Liver (tissue), 8 donors: ENCODE measurements at regions not wholly inside any gene's neighbourhood (a gene's known extent, or its start where the extent isn't known, plus 50 kb on each side); places are given as distances from the start of the nearest gene placed in this dataset.

Experiments
- DNase-seq: peaks from one replicate; pipeline ENCODE4 v3.0.0-alpha.2; 2017; ENCODE audit warnings: low spot score
- H3K27ac ChIP-seq, 2 donors: one replicate each; pipeline ENCODE4 v1.7.0; 2013; ENCODE audit warnings: inconsistent platforms in 2 of 2, low read length in 2 of 2, control low read depth in 1 of 2, low read depth in 1 of 2, mild to moderate bottlenecking in 1 of 2
- H3K27me3 ChIP-seq, 4 donors: one replicate each; pipeline versions ENCODE4 v1.6.1 to v1.7.0; 2013; ENCODE audit warnings: low read length in 3 of 4, inconsistent platforms in 1 of 4, mild to moderate bottlenecking in 1 of 4, moderate library complexity in 1 of 4; ENCODE audit not compliant: control insufficient read depth in 4 of 4, insufficient read depth in 4 of 4
- H3K36me3 ChIP-seq, 4 donors: one replicate each; pipeline versions ENCODE4 v1.6.1 to v1.7.0; 2013; ENCODE audit warnings: low read length in 3 of 4, mild to moderate bottlenecking in 3 of 4, low read depth in 1 of 4, moderate library complexity in 1 of 4; ENCODE audit not compliant: control insufficient read depth in 4 of 4, insufficient read depth in 3 of 4
- H3K4me1 ChIP-seq, 4 donors: one replicate each; pipeline versions ENCODE4 v1.6.1 to v1.7.0; 2013; ENCODE audit warnings: low read length in 3 of 4, mild to moderate bottlenecking in 3 of 4, moderate library complexity in 1 of 4; ENCODE audit not compliant: control insufficient read depth in 4 of 4, insufficient read depth in 4 of 4
- H3K4me3 ChIP-seq, 3 donors: one replicate each; pipeline versions ENCODE4 v1.6.1 to v1.7.0; 2013; ENCODE audit warnings: low read length in 3 of 3, control low read depth in 1 of 3, low read depth in 1 of 3, mild to moderate bottlenecking in 1 of 3
- H3K9ac ChIP-seq, 2 donors: one replicate each; pipeline ENCODE4 v1.7.0; 2013; ENCODE audit warnings: low read length in 2 of 2, mild to moderate bottlenecking in 2 of 2, moderate library complexity in 2 of 2, control low read depth in 1 of 2, low read depth in 1 of 2
- H3K9me3 ChIP-seq, 4 donors: one replicate each; pipeline versions ENCODE4 v1.6.1 to v1.7.0; 2013; ENCODE audit warnings: low read length in 3 of 4; ENCODE audit not compliant: control insufficient read depth in 4 of 4
- EGR1 ChIP-seq, 2 donors: IDR thresholded peaks; 2 replicates each; pipeline ENCODE4 v1.6.1; 2016 to 2018; ENCODE audit warnings: antibody characterized with exemption in 2 of 2, low read depth in 2 of 2
- FOXA1 ChIP-seq: IDR thresholded peaks from 2 replicates; pipeline ENCODE4 v1.6.1; 2016; ENCODE audit warnings: antibody characterized with exemption
- FOXA2 ChIP-seq: IDR thresholded peaks from 2 replicates; pipeline ENCODE4 v1.6.1; 2016; ENCODE audit warnings: antibody characterized with exemption
- GABPA ChIP-seq, 2 donors: IDR thresholded peaks in 1 of 2; conservative IDR thresholded peaks in 1 of 2; 2 replicates each; pipeline ENCODE4 v1.6.1; 2016; ENCODE audit warnings: antibody characterized with exemption in 2 of 2, mild to moderate bottlenecking in 1 of 2, moderate library complexity in 1 of 2
- HNF4A ChIP-seq, 2 donors: conservative IDR thresholded peaks; 2 replicates each; pipeline ENCODE4 v1.6.1; 2016; ENCODE audit warnings: antibody characterized with exemption in 2 of 2, mild to moderate bottlenecking in 2 of 2
- HNF4G ChIP-seq: IDR thresholded peaks from 2 replicates; pipeline ENCODE4 v1.6.1; 2016; ENCODE audit warnings: antibody characterized with exemption
- JUND ChIP-seq, 2 donors: IDR thresholded peaks; 2 replicates each; pipeline ENCODE4 v1.6.1; 2016; ENCODE audit warnings: antibody characterized with exemption in 2 of 2
- NR2F2 ChIP-seq: IDR thresholded peaks from 2 replicates; pipeline ENCODE4 v1.6.1; 2016; ENCODE audit warnings: antibody characterized with exemption
- RAD21 ChIP-seq, 2 donors: IDR thresholded peaks; 2 replicates each; pipeline ENCODE4 v1.6.1; 2016; ENCODE audit warnings: antibody characterized with exemption in 2 of 2, mild to moderate bottlenecking in 2 of 2
- RXRA ChIP-seq, 2 donors: IDR thresholded peaks; 2 replicates each; pipeline ENCODE4 v1.6.1; 2017 to 2018; ENCODE audit warnings: antibody characterized with exemption in 2 of 2, mild to moderate bottlenecking in 1 of 2
- SP1 ChIP-seq: IDR thresholded peaks from 2 replicates; pipeline ENCODE4 v1.6.1; 2018; ENCODE audit warnings: antibody characterized with exemption, mild to moderate bottlenecking
- TAF1 ChIP-seq: conservative IDR thresholded peaks from 2 replicates; pipeline ENCODE4 v1.6.1; 2016; ENCODE audit warnings: antibody characterized with exemption, mild to moderate bottlenecking
- YY1 ChIP-seq: IDR thresholded peaks from 2 replicates; pipeline ENCODE4 v1.6.1; 2016; ENCODE audit warnings: antibody characterized with exemption, mild to moderate bottlenecking
- WGBS: extraction: QIAGEN DNeasy Blood & Tissue Kit; methylation state at CpG from one replicate; pipeline ENCODE4 v1.1.7; 2013; 5-methylcytosine and 5-hydroxymethylcytosine counted together
- TF ChIP-seq, protein P1 (sequence below): IDR thresholded peaks from 2 replicates; pipeline ENCODE4 v1.6.1; 2016; ENCODE audit warnings: antibody characterized with exemption, mild to moderate bottlenecking
- TF ChIP-seq, protein P2 (sequence below): IDR thresholded peaks from 2 replicates; pipeline ENCODE4 v1.6.1; 2016; ENCODE audit warnings: antibody characterized with exemption
- TF ChIP-seq, protein P3 (sequence below): fragments of 150-350 bp; IDR thresholded peaks from 2 replicates; pipeline ENCODE4 v1.5.1; 2017; ENCODE audit warnings: improper control_type of control experiment, low read depth, low read length; ENCODE audit not compliant: missing input control
- donor health status: healthy.
- donor health status: healthy.
- donor health status: healthy.
- donor health status: healthy.
- donor health status: healthy.

DNA sequence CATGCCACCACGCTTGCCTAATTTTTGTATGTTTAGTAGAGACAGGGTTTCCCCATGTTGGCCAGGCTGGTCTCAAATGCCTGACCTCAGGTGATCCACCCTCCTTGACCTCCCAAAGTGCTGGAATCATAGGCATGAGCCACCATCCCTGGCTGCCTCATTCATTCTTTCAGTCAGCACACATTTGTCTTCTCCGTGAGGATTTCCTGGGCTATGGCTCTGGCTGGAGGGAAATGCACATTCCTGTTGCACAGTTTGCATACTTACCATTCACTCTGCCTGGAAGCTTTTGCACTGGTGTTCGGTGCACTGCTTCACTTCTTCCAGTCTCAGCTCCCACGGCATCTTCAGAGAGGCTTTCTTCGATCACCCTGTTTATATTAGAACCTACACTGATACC, 267.8 kb downstream of the STIM2 start:
- H3K36me3 ChIP-seq, result no peaks in the 10 kb centered on the region
- no peak overlapping the region for H3K9ac ChIP-seq
- no peaks in the 10 kb centered on the region for H3K9me3 ChIP-seq
- no peak for DNase-seq
- H3K4me1 ChIP-seq, result no peaks in the 10 kb centered on the region
- H3K27me3 ChIP-seq, result no peaks in the 10 kb centered on the region
- no peak overlapping the region for H3K27ac ChIP-seq
- TF ChIP-seq FOXA1 (no peak), RAD21 (IDR thresholded peaks at IDR 0.05) (no peak), RXRA (IDR thresholded peaks at IDR 0.05) (no peak), TAF1 (no peak), JUND (IDR thresholded peaks at IDR 0.05) (no peak), SP1 (no peak), HNF4G (no peak), YY1 (no peak), EGR1 (IDR thresholded peaks at IDR 0.05; ENCODE audit: low read depth in 2 of 2) (no peak), HNF4A (conservative IDR thresholded peaks at IDR 0.05) (no peak), FOXA2 (no peak), GABPA (IDR thresholded peaks at IDR 0.05 in 1 of 2, conservative IDR thresholded peaks at IDR 0.05 in 1 of 2) (no peak)
- TF ChIP-seq, protein P1, sequence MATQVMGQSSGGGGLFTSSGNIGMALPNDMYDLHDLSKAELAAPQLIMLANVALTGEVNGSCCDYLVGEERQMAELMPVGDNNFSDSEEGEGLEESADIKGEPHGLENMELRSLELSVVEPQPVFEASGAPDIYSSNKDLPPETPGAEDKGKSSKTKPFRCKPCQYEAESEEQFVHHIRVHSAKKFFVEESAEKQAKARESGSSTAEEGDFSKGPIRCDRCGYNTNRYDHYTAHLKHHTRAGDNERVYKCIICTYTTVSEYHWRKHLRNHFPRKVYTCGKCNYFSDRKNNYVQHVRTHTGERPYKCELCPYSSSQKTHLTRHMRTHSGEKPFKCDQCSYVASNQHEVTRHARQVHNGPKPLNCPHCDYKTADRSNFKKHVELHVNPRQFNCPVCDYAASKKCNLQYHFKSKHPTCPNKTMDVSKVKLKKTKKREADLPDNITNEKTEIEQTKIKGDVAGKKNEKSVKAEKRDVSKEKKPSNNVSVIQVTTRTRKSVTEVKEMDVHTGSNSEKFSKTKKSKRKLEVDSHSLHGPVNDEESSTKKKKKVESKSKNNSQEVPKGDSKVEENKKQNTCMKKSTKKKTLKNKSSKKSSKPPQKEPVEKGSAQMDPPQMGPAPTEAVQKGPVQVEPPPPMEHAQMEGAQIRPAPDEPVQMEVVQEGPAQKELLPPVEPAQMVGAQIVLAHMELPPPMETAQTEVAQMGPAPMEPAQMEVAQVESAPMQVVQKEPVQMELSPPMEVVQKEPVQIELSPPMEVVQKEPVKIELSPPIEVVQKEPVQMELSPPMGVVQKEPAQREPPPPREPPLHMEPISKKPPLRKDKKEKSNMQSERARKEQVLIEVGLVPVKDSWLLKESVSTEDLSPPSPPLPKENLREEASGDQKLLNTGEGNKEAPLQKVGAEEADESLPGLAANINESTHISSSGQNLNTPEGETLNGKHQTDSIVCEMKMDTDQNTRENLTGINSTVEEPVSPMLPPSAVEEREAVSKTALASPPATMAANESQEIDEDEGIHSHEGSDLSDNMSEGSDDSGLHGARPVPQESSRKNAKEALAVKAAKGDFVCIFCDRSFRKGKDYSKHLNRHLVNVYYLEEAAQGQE, result no peak
- TF ChIP-seq, protein P2, sequence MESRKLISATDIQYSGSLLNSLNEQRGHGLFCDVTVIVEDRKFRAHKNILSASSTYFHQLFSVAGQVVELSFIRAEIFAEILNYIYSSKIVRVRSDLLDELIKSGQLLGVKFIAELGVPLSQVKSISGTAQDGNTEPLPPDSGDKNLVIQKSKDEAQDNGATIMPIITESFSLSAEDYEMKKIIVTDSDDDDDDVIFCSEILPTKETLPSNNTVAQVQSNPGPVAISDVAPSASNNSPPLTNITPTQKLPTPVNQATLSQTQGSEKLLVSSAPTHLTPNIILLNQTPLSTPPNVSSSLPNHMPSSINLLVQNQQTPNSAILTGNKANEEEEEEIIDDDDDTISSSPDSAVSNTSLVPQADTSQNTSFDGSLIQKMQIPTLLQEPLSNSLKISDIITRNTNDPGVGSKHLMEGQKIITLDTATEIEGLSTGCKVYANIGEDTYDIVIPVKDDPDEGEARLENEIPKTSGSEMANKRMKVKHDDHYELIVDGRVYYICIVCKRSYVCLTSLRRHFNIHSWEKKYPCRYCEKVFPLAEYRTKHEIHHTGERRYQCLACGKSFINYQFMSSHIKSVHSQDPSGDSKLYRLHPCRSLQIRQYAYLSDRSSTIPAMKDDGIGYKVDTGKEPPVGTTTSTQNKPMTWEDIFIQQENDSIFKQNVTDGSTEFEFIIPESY, result no peak
- TF ChIP-seq, protein P3, sequence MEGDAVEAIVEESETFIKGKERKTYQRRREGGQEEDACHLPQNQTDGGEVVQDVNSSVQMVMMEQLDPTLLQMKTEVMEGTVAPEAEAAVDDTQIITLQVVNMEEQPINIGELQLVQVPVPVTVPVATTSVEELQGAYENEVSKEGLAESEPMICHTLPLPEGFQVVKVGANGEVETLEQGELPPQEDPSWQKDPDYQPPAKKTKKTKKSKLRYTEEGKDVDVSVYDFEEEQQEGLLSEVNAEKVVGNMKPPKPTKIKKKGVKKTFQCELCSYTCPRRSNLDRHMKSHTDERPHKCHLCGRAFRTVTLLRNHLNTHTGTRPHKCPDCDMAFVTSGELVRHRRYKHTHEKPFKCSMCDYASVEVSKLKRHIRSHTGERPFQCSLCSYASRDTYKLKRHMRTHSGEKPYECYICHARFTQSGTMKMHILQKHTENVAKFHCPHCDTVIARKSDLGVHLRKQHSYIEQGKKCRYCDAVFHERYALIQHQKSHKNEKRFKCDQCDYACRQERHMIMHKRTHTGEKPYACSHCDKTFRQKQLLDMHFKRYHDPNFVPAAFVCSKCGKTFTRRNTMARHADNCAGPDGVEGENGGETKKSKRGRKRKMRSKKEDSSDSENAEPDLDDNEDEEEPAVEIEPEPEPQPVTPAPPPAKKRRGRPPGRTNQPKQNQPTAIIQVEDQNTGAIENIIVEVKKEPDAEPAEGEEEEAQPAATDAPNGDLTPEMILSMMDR, result no peak
- no peak overlapping the region for H3K4me3 ChIP-seq
- 87% methylated on average over 5 of the region's 5 CpGs for WGBS

DNA sequence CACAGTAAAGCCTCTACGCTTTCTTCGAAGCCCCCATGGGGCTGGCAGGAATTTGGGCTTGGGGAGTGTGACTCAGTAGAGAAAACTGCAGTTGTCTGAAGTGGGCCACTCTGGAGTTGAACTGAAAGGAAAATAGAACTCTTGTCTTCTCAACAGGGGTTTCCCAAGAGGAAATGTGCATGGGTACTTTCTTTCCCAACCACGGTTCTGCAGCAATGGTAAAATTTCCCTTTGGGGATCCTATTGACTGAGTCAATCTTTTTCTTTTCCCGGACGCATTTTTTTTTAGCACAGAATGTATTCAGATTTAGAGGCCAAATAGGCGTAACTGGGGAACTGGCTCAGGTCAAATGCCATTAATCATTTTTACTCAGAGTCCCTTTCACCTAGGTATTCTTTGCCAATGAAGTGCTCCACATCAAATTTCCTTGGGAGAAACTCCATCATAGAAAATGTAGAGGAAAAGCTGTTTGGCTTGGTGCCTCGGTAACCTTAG, 269.3 kb downstream of the STIM2 start:
- Histone ChIP-seq H3K9ac (no peak overlapping the region), H3K27ac (no peak overlapping the region), H3K4me1 (no peaks in the 10 kb centered on the region), H3K4me3 (no peak overlapping the region), H3K27me3 (no peaks in the 10 kb centered on the region), H3K36me3 (no peaks in the 10 kb centered on the region), H3K9me3 (no peaks in the 10 kb centered on the region)
- TF ChIP-seq FOXA1, result no peak
- TF ChIP-seq SP1, result no peak
- TF ChIP-seq JUND (IDR thresholded peaks at IDR 0.05), result no peak
- TF ChIP-seq, protein P2, result no peak
- TF ChIP-seq EGR1 (IDR thresholded peaks at IDR 0.05; ENCODE audit: low read depth in 2 of 2), result no peak
- no peak for TF ChIP-seq YY1
- no peak for TF ChIP-seq NR2F2
- TF ChIP-seq, protein P1, result no peak
- no peak for TF ChIP-seq GABPA (IDR thresholded peaks at IDR 0.05 in 1 of 2, conservative IDR thresholded peaks at IDR 0.05 in 1 of 2)
- no peak for DNase-seq
- 76% methylated on average over 7 of the region's 7 CpGs for WGBS
